Coronary artery (tissue), 2 donors: ENCODE measurements at regions not wholly inside any gene's neighbourhood (a gene's known extent, or its start where the extent isn't known, plus 50 kb on each side); places are given as distances from the start of the nearest gene placed in this dataset.

Source experiments
- DNase-seq: peaks from one replicate; pipeline ENCODE4 v3.0.0-alpha.2; 2017; ENCODE audit warnings: low spot score
- H3K27ac ChIP-seq, 2 donors: fragments of 200-600 bp; sonication (generic); one replicate each; pipeline ENCODE4 v1.5.1; 2016 to 2019
- H3K4me3 ChIP-seq: fragments of 200-600 bp; sonication (generic); 2 replicates; pipeline ENCODE4 v1.5.1; 2016; ENCODE audit warnings: mild to moderate bottlenecking, moderate library complexity
- CTCF ChIP-seq: fragments of 200-600 bp; sonication (generic); IDR thresholded peaks from one replicate; pipeline ENCODE4 v1.5.1; 2019; ENCODE audit warnings: antibody characterized with exemption

GRCh38 chr15:53059273-53060043 is 269.3 kb upstream of the ONECUT1 start:
- TF ChIP-seq CTCF = no peak
- DNase-seq = no peak
- Histone ChIP-seq H3K4me3 (no peak overlapping the region), H3K27ac (no peak overlapping the region)

GRCh38 chr15:53046153-53046790 is 256.1 kb upstream of the ONECUT1 start:
- no peak overlapping the region for H3K27ac ChIP-seq
- DNase-seq = no peak
- H3K4me3 ChIP-seq = no peak overlapping the region
- no peak for TF ChIP-seq CTCF

DNA sequence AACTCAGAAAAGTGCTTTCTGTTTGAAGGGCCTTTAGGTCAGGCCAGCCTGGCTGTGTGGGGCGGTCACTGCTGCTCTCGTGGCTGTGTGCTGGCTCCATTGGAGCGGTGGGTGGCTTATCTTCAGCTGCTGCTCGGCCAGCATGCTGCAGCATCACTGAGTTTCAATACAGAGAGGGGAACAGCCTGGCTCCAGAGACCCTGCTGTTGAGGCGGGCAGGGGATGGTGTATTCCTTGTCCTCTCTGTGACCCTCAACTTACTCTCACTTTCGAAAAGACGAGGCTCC is 248.5 kb upstream of the ONECUT1 start:
- Histone ChIP-seq H3K4me3 (no peak overlapping the region), H3K27ac (no peak overlapping the region)
- no peak for TF ChIP-seq CTCF
- DNase-seq = no peak

DNA sequence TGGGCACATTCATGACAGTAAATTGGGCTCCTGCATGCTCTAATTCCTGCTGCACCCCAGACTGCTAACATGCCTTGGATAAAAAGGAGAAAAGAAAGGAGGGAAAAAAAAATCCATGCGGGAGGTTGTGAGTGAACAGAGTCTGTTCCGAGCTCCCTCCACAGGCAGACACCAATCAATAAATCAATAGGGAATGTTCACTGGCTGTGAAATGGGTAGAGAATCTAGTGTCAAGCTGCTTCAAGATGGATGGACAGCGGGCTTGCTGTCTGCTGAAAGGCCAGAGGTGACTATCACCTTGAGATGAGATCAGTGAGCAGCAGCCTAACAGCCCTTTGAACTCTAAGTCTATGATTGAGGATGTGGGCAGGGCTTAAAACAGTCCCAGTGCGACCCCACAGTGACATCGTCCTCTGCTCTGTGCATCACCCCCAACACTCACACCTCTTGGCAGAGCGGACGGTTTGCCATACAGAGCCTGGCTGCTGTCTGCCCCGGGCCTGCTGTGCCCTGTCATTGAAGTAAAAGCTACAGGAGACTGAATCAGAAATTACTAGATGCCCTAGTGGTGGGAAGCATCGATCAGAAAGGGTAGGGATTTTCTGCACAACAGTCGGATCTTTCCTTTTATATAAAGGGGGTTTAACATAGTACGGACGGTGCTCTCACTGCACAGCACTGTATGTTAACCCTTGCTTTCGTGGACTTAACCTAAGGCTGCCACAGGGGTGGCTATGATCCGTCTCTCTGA is 247.9 kb upstream of the ONECUT1 start:
- no peak for DNase-seq
- Histone ChIP-seq H3K27ac (no peak overlapping the region), H3K4me3 (no peak overlapping the region)
- TF ChIP-seq CTCF = no peak

GRCh38 chr15:53036641-53037040 is 246.5 kb upstream of the ONECUT1 start:
- no peak for DNase-seq
- H3K4me3 ChIP-seq = no peak overlapping the region
- TF ChIP-seq CTCF = no peak
- no peak overlapping the region for H3K27ac ChIP-seq

DNA sequence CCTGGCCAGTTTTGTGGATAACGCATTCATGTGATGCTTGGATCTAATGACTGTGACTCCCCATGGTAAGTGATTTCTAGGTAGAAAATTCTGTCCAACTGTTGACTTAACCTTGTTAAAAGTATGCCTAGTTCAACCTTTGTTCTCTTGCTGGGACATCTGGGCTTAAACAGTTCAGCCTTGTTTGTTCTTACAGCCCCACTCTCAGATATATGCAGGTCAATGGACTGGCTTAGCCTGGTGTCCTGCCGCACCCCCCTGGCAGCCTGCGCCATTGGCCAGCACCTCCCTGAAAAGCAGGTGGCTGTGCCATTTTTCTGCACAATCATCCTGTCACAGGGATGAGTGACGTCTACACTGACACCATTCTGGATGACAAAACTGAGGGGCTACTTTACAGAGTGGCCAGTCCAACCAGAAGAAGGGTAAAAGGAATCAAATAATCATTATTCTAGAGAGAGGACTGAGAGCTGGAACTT is 244.7 kb upstream of the ONECUT1 start:
- H3K4me3 ChIP-seq = no peak overlapping the region
- TF ChIP-seq CTCF = no peak
- H3K27ac ChIP-seq = no peak overlapping the region
- DNase-seq = no peak
